Tibial artery (tissue), 4 donors: ENCODE measurements at regions not wholly inside any gene's neighbourhood (a gene's known extent, or its start where the extent isn't known, plus 50 kb on each side); places are given as distances from the start of the nearest gene placed in this dataset.

Experiments
- DNase-seq, 2 donors: peaks; one replicate each; pipeline ENCODE4 v3.0.0-alpha.2; 2019
- H3K27ac ChIP-seq, 2 donors: fragments of 200-600 bp; sonication (generic) in 1 of 2; 1 replicate in 1 of 2; 2 replicates in 1 of 2; pipeline ENCODE4 v1.5.1; 2018 to 2019; ENCODE audit warnings: mild to moderate bottlenecking in 1 of 2
- H3K27me3 ChIP-seq, 2 donors: fragments of 200-600 bp; sonication (generic) in 1 of 2; one replicate each; pipeline versions ENCODE4 v1.5.1 to v1.6.0; 2016 to 2019
- H3K36me3 ChIP-seq, 3 donors: fragments of 200-600 bp; sonication (generic) in 2 of 3; one replicate each; pipeline ENCODE4 v1.5.1; 2016 to 2019; ENCODE audit warnings: mild to moderate bottlenecking in 2 of 3
- H3K4me1 ChIP-seq, 4 donors: fragments of 200-600 bp; sonication (generic) in 2 of 4; 1 replicate in 3 of 4; 2 replicates in 1 of 4; pipeline ENCODE4 v1.5.1; 2016 to 2019
- H3K4me3 ChIP-seq, 2 donors: fragments of 200-600 bp; sonication (generic) in 1 of 2; 1 replicate in 1 of 2; 2 replicates in 1 of 2; pipeline ENCODE4 v1.5.1; 2018 to 2019; ENCODE audit warnings: mild to moderate bottlenecking in 2 of 2
- H3K9me3 ChIP-seq, 3 donors: fragments of 200-600 bp; sonication (generic) in 1 of 3; one replicate each; pipeline ENCODE4 v1.5.1; 2016 to 2019
- intact Hi-C: fragments of 100-400 bp; cut with DNase I; formaldehyde crosslinking; loops from one replicate; pipeline ENCODE4 v1.15.0; 2023; ENCODE audit warnings: low total_unique reads
- TF ChIP-seq, protein P1 (sequence below), 2 experiments: fragments of 200-600 bp in 1 of 2; fragments of 450-650 bp in 1 of 2; IDR thresholded peaks; one replicate each; pipeline ENCODE4 v1.5.1; 2017 to 2019; ENCODE audit warnings: antibody characterized with exemption in 2 of 2, mild to moderate bottlenecking in 1 of 2, moderate library complexity in 1 of 2

DNA sequence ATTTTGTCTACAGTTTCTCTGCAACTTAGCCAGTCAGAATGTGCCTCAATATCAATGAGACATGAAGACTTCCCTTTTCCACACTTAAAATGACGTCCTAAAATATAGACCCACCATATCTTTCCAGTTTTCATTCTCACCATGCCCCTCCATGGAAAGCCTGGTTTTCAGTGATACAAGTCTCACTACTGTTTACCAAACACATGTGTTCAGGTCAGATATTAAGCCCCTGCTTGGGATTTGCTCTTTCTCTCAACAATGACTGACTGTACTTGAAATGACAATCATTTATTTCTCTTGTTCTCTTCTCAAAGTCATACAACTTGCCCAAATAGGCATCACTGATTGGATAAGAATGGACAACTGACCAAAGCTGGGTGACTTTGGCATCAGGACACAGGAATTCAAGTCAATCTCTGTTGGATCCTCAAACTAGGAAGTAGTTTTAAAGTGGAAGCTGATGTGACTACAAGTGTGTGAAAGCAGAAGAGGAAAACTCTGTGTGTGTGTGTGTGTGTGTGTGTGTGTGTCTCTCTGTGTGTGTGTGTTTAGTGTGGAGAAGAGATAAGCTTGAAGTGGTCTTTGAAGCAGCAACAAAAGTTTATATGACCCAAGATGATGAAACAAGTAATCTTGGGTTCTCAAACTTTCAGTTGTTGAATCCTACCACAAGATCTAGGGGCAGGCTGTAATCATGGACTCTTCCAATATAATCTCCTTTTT lies 217.4 kb upstream of the FGF13 start:
- H3K27ac ChIP-seq = no peak overlapping the region
- intact Hi-C loops = no loop called here
- TF ChIP-seq, protein P1, sequence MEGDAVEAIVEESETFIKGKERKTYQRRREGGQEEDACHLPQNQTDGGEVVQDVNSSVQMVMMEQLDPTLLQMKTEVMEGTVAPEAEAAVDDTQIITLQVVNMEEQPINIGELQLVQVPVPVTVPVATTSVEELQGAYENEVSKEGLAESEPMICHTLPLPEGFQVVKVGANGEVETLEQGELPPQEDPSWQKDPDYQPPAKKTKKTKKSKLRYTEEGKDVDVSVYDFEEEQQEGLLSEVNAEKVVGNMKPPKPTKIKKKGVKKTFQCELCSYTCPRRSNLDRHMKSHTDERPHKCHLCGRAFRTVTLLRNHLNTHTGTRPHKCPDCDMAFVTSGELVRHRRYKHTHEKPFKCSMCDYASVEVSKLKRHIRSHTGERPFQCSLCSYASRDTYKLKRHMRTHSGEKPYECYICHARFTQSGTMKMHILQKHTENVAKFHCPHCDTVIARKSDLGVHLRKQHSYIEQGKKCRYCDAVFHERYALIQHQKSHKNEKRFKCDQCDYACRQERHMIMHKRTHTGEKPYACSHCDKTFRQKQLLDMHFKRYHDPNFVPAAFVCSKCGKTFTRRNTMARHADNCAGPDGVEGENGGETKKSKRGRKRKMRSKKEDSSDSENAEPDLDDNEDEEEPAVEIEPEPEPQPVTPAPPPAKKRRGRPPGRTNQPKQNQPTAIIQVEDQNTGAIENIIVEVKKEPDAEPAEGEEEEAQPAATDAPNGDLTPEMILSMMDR (IDR thresholded peaks at IDR 0.05) = no peak
- no peaks in the 10 kb centered on the region for H3K27me3 ChIP-seq
- H3K4me3 ChIP-seq = no peak overlapping the region
- no peaks in the 10 kb centered on the region for H3K9me3 ChIP-seq
- H3K36me3 ChIP-seq = no peaks in the 10 kb centered on the region
- H3K4me1 ChIP-seq = no peaks in the 10 kb centered on the region
- no peak for DNase-seq

DNA sequence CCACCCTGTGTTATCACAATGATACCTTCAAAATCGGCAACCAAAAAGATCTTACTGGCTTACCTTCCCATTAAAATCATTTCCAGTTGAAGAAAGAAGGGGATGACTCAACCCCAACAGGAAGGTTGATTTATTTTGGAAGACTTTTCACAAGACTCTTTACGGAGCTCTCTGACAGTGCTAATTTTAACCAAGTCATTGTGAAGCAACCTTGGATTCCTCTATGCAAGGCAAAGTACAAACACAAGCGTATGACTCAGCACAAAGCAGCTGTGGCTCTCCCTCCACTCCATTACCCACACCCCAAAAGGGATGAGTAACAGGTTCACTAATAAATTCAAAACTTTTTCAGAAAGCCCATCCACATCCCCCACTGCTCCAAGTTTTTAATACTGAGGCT lies 213.8 kb upstream of the FGF13 start:
- no peaks in the 10 kb centered on the region for H3K4me1 ChIP-seq
- no peaks in the 10 kb centered on the region for H3K27me3 ChIP-seq
- no peak for DNase-seq
- H3K27ac ChIP-seq = no peak overlapping the region
- H3K36me3 ChIP-seq = no peaks in the 10 kb centered on the region
- no peak overlapping the region for H3K4me3 ChIP-seq
- H3K9me3 ChIP-seq = no peaks in the 10 kb centered on the region
- TF ChIP-seq, protein P1 (IDR thresholded peaks at IDR 0.05) = no peak
- intact Hi-C loops = no loop called here

DNA sequence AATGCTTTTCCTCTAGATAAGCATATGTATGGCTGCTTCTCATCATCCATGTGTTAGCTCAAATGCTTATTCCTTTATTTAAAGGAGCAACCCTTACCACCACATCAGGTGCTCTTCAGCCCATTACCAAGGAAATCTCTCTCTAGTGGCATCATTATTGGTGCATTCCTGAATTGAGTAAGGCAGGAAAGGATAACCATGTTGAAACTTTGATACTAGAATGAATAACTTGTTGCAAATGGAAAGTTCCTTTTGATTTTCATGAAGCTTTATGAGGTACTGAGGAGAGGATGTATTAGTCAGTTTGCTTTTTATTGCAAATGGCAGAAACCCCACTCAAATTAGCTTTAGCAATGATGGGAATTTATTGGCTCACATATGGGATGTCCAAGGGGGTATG lies 212.3 kb upstream of the FGF13 start:
- TF ChIP-seq, protein P1 (IDR thresholded peaks at IDR 0.05) = no peak
- no peaks in the 10 kb centered on the region for H3K27me3 ChIP-seq
- H3K36me3 ChIP-seq = no peaks in the 10 kb centered on the region
- no peak overlapping the region for H3K4me3 ChIP-seq
- no peaks in the 10 kb centered on the region for H3K4me1 ChIP-seq
- DNase-seq = no peak
- H3K9me3 ChIP-seq = no peaks in the 10 kb centered on the region
- H3K27ac ChIP-seq = no peak overlapping the region
- intact Hi-C loops = no loop called here

DNA sequence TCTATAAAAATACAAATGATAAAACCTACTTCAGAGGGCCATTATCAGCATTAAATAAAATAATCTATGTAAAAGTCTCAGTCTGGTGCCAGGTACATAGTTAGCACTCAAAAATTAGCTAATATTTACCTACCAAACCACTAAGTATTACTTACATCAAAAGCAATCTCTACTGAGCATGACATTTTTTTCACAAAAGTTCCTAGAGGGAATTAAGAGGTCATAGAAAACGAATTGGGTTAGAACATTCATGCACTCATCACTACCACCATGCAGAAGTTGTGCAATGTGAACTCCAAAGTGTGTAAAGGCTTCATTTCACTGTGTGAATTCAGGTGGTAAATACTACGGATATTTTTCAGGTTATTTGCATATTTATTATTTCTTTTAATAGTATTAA lies 209.5 kb upstream of the FGF13 start:
- H3K36me3 ChIP-seq = no peaks in the 10 kb centered on the region
- no peaks in the 10 kb centered on the region for H3K9me3 ChIP-seq
- no peak for DNase-seq
- no peak overlapping the region for H3K4me3 ChIP-seq
- H3K27ac ChIP-seq = no peak overlapping the region
- no peaks in the 10 kb centered on the region for H3K4me1 ChIP-seq
- TF ChIP-seq, protein P1 (IDR thresholded peaks at IDR 0.05) = no peak
- intact Hi-C loops = no loop called here
- no peaks in the 10 kb centered on the region for H3K27me3 ChIP-seq

DNA sequence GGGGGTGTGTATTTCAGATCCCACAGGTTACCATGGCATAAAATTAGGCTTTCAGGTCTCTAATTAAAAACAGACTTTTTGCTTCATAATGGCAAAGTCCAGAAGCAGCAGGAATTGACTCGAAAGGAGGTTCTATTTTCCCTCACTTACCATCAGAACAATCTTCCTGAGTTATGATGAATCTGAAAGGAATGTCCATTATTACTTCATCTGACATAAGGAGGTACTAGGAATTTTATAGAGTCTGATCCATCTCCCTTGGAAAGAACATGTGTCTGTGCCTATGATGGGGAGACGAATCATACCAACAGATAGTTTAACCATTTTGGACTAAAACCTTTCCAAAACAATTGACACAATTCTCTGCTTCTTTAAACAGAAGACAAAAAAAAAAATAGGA lies 206.3 kb upstream of the FGF13 start:
- H3K27ac ChIP-seq = no peak overlapping the region
- TF ChIP-seq, protein P1 (IDR thresholded peaks at IDR 0.05) = no peak
- H3K4me3 ChIP-seq = no peak overlapping the region
- H3K9me3 ChIP-seq = no peaks in the 10 kb centered on the region
- no peaks in the 10 kb centered on the region for H3K4me1 ChIP-seq
- no peaks in the 10 kb centered on the region for H3K36me3 ChIP-seq
- no peaks in the 10 kb centered on the region for H3K27me3 ChIP-seq
- no peak for DNase-seq
- intact Hi-C loops = no loop called here

DNA sequence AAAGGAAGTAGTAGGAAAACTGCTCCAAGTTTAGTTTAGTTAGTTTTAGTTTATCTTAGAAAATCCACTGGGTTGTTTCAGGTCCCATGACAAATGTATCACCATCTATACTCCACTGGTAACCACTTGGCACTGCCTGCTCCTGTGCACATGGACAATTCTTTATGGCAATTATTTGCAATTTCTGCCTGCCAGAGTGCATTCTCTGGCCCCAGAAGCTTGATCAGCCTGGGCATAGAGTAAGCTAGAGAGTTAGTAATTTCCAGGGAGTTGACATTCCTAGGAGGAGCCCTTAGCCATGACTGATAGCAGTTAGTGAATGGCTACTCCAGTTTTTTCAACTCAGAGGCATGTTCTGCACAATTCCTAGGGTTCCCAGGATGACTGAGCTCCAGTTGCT lies 203.2 kb upstream of the FGF13 start:
- TF ChIP-seq, protein P1 (IDR thresholded peaks at IDR 0.05) = no peak
- no peaks in the 10 kb centered on the region for H3K9me3 ChIP-seq
- DNase-seq = no peak
- H3K36me3 ChIP-seq = no peaks in the 10 kb centered on the region
- H3K4me3 ChIP-seq = no peak overlapping the region
- no peaks in the 10 kb centered on the region for H3K4me1 ChIP-seq
- no peak overlapping the region for H3K27ac ChIP-seq
- intact Hi-C loops = no loop called here
- no peaks in the 10 kb centered on the region for H3K27me3 ChIP-seq
